Endothelial cell of umbilical vein (primary cell): ENCODE measurements at regions not wholly inside any gene's neighbourhood (a gene's known extent, or its start where the extent isn't known, plus 50 kb on each side); places are given as distances from the start of the nearest gene placed in this dataset.

Experiments
- BruUV-seq: library from RNA; stranded (reverse); fragments of 400-500 nt; replicated peaks from 2 replicates; lab custom pipeline; 2021; lab: Mats Ljungman, UMichigan
- CTCF ChIA-PET: fragments of 300-600, 350-600 bp; sonication (Branson Sonifier 250); formaldehyde crosslinking; loops from one replicate; lab custom pipeline; 2021; ENCODE audit warnings: antibody characterized with exemption, inconsistent platforms; lab: Charles Lee
- POLR2A ChIA-PET: fragments of 300-600, 350-600 bp; sonication (Branson Sonifier 250); formaldehyde crosslinking; loops from one replicate; lab custom pipeline; 2021; ENCODE audit warnings: antibody characterized with exemption, inconsistent platforms; lab: Charles Lee
- DNase-seq: peaks from one replicate; pipeline ENCODE4 v3.0.0-alpha.2; 2011; ENCODE audit warnings: low read depth, low spot score
- FAIRE-seq: peaks from 2 replicates; lab custom pipeline; 2011; peaks lifted over from hg19 to GRCh38; lab: Jason Lieb, UNC
- H2AFZ ChIP-seq: 2 replicates; pipeline ENCODE4 v1.6.0; 2012; ENCODE audit warnings: low read depth, low read length, control low read depth, inconsistent platforms
- H3K27ac ChIP-seq: 2 replicates; pipeline ENCODE4 v1.5.1; 2011; ENCODE audit warnings: low read depth, mild to moderate bottlenecking, control low read depth, low read length, moderate library complexity; ENCODE audit not compliant: insufficient read depth
- H3K27me3 ChIP-seq, 2 experiments: 2 replicates each; pipeline versions ENCODE4 v1.6.0 to v1.6.1; 2011; ENCODE audit warnings: low read length in 2 of 2, mixed read lengths in 1 of 2; ENCODE audit not compliant: control insufficient read depth in 2 of 2, insufficient read depth in 2 of 2
- H3K36me3 ChIP-seq, 2 experiments: 2 replicates in 1 of 2; 3 replicates in 1 of 2; pipeline ENCODE4 v1.5.1; 2011; ENCODE audit warnings: low read length in 2 of 2, mild to moderate bottlenecking in 1 of 2, moderate library complexity in 1 of 2; ENCODE audit not compliant: control insufficient read depth in 2 of 2, insufficient read depth in 2 of 2; ENCODE audit errors: extremely low read depth in 1 of 2
- H3K4me1 ChIP-seq: 3 replicates; pipeline ENCODE4 v1.5.1; 2011; ENCODE audit warnings: mild to moderate bottlenecking, low read length; ENCODE audit not compliant: control insufficient read depth, insufficient read depth; ENCODE audit errors: extremely low read depth
- H3K4me2 ChIP-seq: 2 replicates; pipeline ENCODE4 v1.6.1; 2011; ENCODE audit warnings: low read length, control low read depth, mixed read lengths; ENCODE audit not compliant: insufficient read depth
- H3K4me3 ChIP-seq, 3 experiments: fragments of 200-600 bp in 1 of 3; sonication (generic), shearing (Covaris generic) in 1 of 3; replicated peaks in 1 of 3; 2 replicates each; pipeline ENCODE4 v1.5.1; 2011 to 2016; ENCODE audit warnings: control low read depth in 3 of 3, low read length in 3 of 3, mild to moderate bottlenecking in 2 of 3, inconsistent platforms in 1 of 3, low read depth in 1 of 3, moderate library complexity in 1 of 3; ENCODE audit not compliant: insufficient read depth in 1 of 3
- H3K79me2 ChIP-seq: 2 replicates; pipeline ENCODE4 v1.6.0; 2012; ENCODE audit warnings: low read length, inconsistent platforms; ENCODE audit not compliant: control insufficient read depth, insufficient read depth
- H3K9ac ChIP-seq: replicated peaks from 2 replicates; pipeline ENCODE3; 2011; ENCODE audit warnings: low read length, control low read depth; ENCODE audit not compliant: insufficient read depth; ENCODE audit errors: extremely low read depth
- H3K9me1 ChIP-seq: replicated peaks from 3 replicates; pipeline ENCODE4 v1.6.0; 2011; ENCODE audit warnings: mild to moderate bottlenecking, low read length; ENCODE audit not compliant: control insufficient read depth, insufficient read depth; ENCODE audit errors: extremely low read depth
- H3K9me3 ChIP-seq: replicated peaks from 2 replicates; pipeline ENCODE4 v1.5.1; 2012; ENCODE audit warnings: low read length, inconsistent platforms; ENCODE audit not compliant: control insufficient read depth, insufficient read depth
- H4K20me1 ChIP-seq: replicated peaks from 2 replicates; pipeline ENCODE3; 2011; ENCODE audit warnings: mild to moderate bottlenecking, low read length; ENCODE audit not compliant: control insufficient read depth, insufficient read depth; ENCODE audit errors: extremely low read depth
- EZH2 ChIP-seq: IDR thresholded peaks from 2 replicates; pipeline ENCODE4 v1.6.1; 2012; ENCODE audit warnings: borderline replicate concordance, low read depth, mild to moderate bottlenecking, moderate library complexity, low read length, inconsistent platforms; ENCODE audit not compliant: severe bottlenecking
- FOS ChIP-seq: IDR thresholded peaks from 2 replicates; pipeline ENCODE4 v1.6.1; 2011; ENCODE audit warnings: mild to moderate bottlenecking, low read length, moderate library complexity, borderline replicate concordance; ENCODE audit not compliant: insufficient read depth
- GATA2 ChIP-seq: IDR thresholded peaks from 2 replicates; pipeline ENCODE4 v1.7.0; 2011; ENCODE audit warnings: low read depth, mild to moderate bottlenecking, moderate library complexity, mixed read lengths, low read length; ENCODE audit not compliant: insufficient read length, insufficient read depth
- JUN ChIP-seq: IDR thresholded peaks from 2 replicates; pipeline ENCODE4 v1.6.1; 2011; ENCODE audit warnings: borderline replicate concordance, low read depth; ENCODE audit not compliant: insufficient read length, insufficient read depth
- MYC ChIP-seq: IDR thresholded peaks from one replicate; pipeline ENCODE4 v1.6.1; 2011; ENCODE audit warnings: mild to moderate bottlenecking, low read depth, low read length
- POLR2A ChIP-seq: IDR thresholded peaks from 2 replicates; pipeline ENCODE4 v1.6.1; 2012; ENCODE audit warnings: low read depth, mild to moderate bottlenecking, control low read depth, low read length
- POLR2AphosphoS5 ChIP-seq: IDR thresholded peaks from 2 replicates; pipeline ENCODE4 v1.6.1; 2012; ENCODE audit warnings: low read depth, mild to moderate bottlenecking, control low read depth, low read length, moderate library complexity; ENCODE audit not compliant: insufficient read depth
- dilution Hi-C: fragments of 300-500 bp; cut with MboI; formaldehyde crosslinking; loops from one replicate; pipeline ENCODE4 v1.15.0; 2019; ENCODE audit warnings: low sequenced_read_pairs; ENCODE audit not compliant: extremely low pct_ligation_motif_present
- intact Hi-C: fragments of 100-400 bp; cut with micrococcal nuclease; formaldehyde crosslinking; loops from one replicate; pipeline ENCODE4 v1.10.0; 2022
- TF ChIP-seq, protein P1 (sequence below), 2 donors: IDR thresholded peaks; 1 replicate in 1 of 2; 2 replicates in 1 of 2; pipeline ENCODE4 v1.5.1; 2011; ENCODE audit warnings: low read length in 2 of 2, mild to moderate bottlenecking in 2 of 2, moderate library complexity in 2 of 2, control low read depth in 1 of 2, inconsistent platforms in 1 of 2, low read depth in 1 of 2; ENCODE audit not compliant: insufficient read depth in 1 of 2; ENCODE audit errors: extremely low read depth in 1 of 2
- TF ChIP-seq, protein P2 (sequence below): IDR thresholded peaks from 2 replicates; pipeline ENCODE4 v1.6.1; 2011; ENCODE audit not compliant: insufficient read depth, insufficient read length

DNA sequence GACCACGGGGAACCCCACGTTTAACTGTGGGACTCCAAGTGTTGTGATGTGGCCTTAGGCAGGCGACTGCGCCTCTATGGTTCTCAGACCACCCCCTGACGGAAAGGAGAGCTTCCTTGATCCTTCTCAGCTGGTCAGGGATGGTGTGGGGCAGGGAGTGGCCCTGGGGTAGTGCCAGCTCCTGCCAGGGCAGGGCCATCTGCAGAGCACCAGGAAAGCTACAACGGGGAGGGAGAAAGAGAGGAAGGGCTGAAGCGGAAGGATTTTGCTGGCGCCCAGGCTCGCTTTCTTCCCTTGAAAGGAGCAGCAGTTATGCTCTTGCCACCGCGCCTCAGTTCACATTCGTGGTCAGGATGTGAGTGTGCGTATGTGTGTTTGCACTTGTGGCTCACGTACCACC lies 74.9 kb upstream of the PCBD1 start:
- dilution Hi-C loops = no loop called here
- CTCF ChIA-PET = no interaction called here
- no peak for FAIRE-seq

More for the DNA sequence above, 74.9 kb upstream of the PCBD1 start:
- no peaks in the 10 kb centered on the region for H4K20me1 ChIP-seq
- no peak overlapping the region for H3K4me2 ChIP-seq
- H2AFZ ChIP-seq = no peak overlapping the region
- no peaks in the 10 kb centered on the region for H3K27me3 ChIP-seq
- H3K36me3 ChIP-seq = no peaks in the 10 kb centered on the region
- no peaks in the 10 kb centered on the region for H3K9me3 ChIP-seq
- intact Hi-C loops = no loop called here
- H3K79me2 ChIP-seq = no peaks in the 10 kb centered on the region
- no peak for TF ChIP-seq EZH2
- no peak for TF ChIP-seq POLR2A
- TF ChIP-seq POLR2AphosphoS5 = no peak
- TF ChIP-seq, protein P1, sequence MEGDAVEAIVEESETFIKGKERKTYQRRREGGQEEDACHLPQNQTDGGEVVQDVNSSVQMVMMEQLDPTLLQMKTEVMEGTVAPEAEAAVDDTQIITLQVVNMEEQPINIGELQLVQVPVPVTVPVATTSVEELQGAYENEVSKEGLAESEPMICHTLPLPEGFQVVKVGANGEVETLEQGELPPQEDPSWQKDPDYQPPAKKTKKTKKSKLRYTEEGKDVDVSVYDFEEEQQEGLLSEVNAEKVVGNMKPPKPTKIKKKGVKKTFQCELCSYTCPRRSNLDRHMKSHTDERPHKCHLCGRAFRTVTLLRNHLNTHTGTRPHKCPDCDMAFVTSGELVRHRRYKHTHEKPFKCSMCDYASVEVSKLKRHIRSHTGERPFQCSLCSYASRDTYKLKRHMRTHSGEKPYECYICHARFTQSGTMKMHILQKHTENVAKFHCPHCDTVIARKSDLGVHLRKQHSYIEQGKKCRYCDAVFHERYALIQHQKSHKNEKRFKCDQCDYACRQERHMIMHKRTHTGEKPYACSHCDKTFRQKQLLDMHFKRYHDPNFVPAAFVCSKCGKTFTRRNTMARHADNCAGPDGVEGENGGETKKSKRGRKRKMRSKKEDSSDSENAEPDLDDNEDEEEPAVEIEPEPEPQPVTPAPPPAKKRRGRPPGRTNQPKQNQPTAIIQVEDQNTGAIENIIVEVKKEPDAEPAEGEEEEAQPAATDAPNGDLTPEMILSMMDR (IDR thresholded peaks at IDR 0.05; ENCODE audit: extremely low read depth in 1 of 2, insufficient read depth in 1 of 2, low read depth in 1 of 2, low read length in 2 of 2) = no peak
- TF ChIP-seq MYC = no peak
- no peak for TF ChIP-seq GATA2
- no peak for TF ChIP-seq JUN
- TF ChIP-seq FOS = no peak
- TF ChIP-seq, protein P2, sequence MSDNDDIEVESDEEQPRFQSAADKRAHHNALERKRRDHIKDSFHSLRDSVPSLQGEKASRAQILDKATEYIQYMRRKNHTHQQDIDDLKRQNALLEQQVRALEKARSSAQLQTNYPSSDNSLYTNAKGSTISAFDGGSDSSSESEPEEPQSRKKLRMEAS = no peak
- POLR2A ChIA-PET = no interaction called here
- no TSS peak for BruUV-seq
- H3K4me1 ChIP-seq = no peaks in the 10 kb centered on the region
- H3K4me3 ChIP-seq = no peak overlapping the region
- H3K27ac ChIP-seq = no peak overlapping the region
- no peak for DNase-seq
- H3K9me1 ChIP-seq = no peaks in the 10 kb centered on the region
- H3K9ac ChIP-seq = no peak overlapping the region
